ENCODE measurements at regions not wholly inside any gene's neighbourhood (a gene's known extent, or its start where the extent isn't known, plus 50 kb on each side); places are given as distances from the start of the nearest gene placed in this dataset.

DNA sequence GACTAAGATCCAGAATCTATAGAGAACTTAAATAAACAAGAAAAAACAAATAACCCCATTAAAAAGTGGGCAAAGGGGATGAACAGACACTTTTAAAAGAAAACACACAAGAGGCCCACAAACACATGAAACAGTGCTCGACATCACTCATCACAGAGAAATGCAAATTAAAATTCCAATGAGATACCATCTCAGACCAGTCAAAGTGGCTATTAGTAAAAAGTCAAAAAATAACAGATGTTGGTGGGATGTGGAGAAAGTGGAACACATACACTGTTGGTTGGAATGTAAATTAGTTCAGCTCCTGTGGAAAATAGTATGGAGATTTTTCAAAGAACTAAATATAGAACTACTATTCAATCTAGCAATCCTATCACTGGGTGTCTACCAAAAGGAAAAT lies 143.1 kb downstream of the IFI44 start:
- Histone ChIP-seq H3K4me1 (ENCODE audit: insufficient read depth) (no peaks in the 10 kb centered on the region), H3K27me3 (no peaks in the 10 kb centered on the region), H3K36me3 (replicated peaks; ENCODE audit: insufficient read depth, low read depth) (no peaks in the 10 kb centered on the region), H3K9me3 (ENCODE audit: low read depth) (no peaks in the 10 kb centered on the region), H3K27ac (no peak overlapping the region), H4K20me1 (ENCODE audit: insufficient read depth, poor library complexity, severe bottlenecking) (no peaks in the 10 kb centered on the region), H3K79me2 (no peaks in the 10 kb centered on the region), H3K4me3 (no peak overlapping the region), H3K4me2 (no peak overlapping the region), H2AFZ (no peak overlapping the region), H3K9me2 (replicated peaks; ENCODE audit: insufficient read depth) (no peaks in the 10 kb centered on the region)
- WGBS (ENCODE audit: low lambda C conversion rate, missing lambda C conversion rate): 53% methylated on average over 1 of the region's 1 CpG
- no peak for DNase-seq (ENCODE audit: low spot score)
- TF ChIP-seq, protein P1, sequence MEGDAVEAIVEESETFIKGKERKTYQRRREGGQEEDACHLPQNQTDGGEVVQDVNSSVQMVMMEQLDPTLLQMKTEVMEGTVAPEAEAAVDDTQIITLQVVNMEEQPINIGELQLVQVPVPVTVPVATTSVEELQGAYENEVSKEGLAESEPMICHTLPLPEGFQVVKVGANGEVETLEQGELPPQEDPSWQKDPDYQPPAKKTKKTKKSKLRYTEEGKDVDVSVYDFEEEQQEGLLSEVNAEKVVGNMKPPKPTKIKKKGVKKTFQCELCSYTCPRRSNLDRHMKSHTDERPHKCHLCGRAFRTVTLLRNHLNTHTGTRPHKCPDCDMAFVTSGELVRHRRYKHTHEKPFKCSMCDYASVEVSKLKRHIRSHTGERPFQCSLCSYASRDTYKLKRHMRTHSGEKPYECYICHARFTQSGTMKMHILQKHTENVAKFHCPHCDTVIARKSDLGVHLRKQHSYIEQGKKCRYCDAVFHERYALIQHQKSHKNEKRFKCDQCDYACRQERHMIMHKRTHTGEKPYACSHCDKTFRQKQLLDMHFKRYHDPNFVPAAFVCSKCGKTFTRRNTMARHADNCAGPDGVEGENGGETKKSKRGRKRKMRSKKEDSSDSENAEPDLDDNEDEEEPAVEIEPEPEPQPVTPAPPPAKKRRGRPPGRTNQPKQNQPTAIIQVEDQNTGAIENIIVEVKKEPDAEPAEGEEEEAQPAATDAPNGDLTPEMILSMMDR (IDR thresholded peaks at IDR 0.05; ENCODE audit: poor library complexity): no peak
- TF ChIP-seq EZH2phosphoT487 (IDR thresholded peaks at IDR 0.05; ENCODE audit: low read depth, severe bottlenecking, unreplicated experiment) (no peak), EZH2 (IDR thresholded peaks at IDR 0.05; ENCODE audit: borderline replicate concordance) (no peak)

DNA sequence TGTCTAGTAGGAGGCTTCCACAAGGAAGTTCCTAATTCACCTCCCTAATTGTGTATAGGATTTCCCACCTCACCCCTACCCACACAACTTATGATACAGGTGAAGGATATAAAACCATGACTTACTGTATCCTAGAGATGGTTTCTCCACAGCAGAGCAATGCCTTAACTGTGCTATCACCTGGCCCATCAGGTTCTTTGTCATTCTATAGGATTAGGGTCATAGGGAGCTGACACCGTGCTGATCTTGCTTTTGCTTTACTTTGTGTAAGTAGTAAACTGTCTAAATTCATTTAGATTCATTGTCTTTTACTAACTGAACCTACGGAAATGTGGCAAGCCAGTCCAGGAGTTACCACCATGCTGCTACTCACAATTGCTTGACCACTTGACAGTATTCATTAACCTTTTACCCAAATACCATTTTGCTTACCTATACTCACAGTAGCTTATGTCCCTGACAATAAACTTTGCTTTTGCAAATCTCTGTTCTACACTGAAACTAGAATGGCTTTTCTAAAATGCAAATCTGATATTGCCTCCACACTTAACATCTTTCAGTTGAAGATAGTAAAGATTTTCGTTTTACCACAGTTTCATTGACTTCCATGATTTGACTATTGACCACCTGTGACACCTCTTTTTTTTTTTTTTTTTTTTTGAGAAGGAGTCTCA lies 147.6 kb downstream of the IFI44 start:
- no peak for DNase-seq (ENCODE audit: low spot score)
- Histone ChIP-seq H3K79me2 (no peaks in the 10 kb centered on the region), H3K36me3 (replicated peaks; ENCODE audit: insufficient read depth, low read depth) (no peaks in the 10 kb centered on the region), H3K4me2 (no peak overlapping the region), H3K9me2 (replicated peaks; ENCODE audit: insufficient read depth) (no peaks in the 10 kb centered on the region), H3K4me3 (no peak overlapping the region), H3K9me3 (ENCODE audit: low read depth) (no peaks in the 10 kb centered on the region), H3K27me3 (no peaks in the 10 kb centered on the region), H4K20me1 (ENCODE audit: insufficient read depth, poor library complexity, severe bottlenecking) (no peaks in the 10 kb centered on the region), H3K27ac (no peak overlapping the region), H2AFZ (no peak overlapping the region), H3K4me1 (ENCODE audit: insufficient read depth) (no peaks in the 10 kb centered on the region)
- 74% methylated on average over 3 of the region's 3 CpGs for WGBS (ENCODE audit: low lambda C conversion rate, missing lambda C conversion rate)
- TF ChIP-seq EZH2phosphoT487 (IDR thresholded peaks at IDR 0.05; ENCODE audit: low read depth, severe bottlenecking, unreplicated experiment): no peak
- TF ChIP-seq, protein P1 (IDR thresholded peaks at IDR 0.05; ENCODE audit: poor library complexity): no peak
- no peak for TF ChIP-seq EZH2 (IDR thresholded peaks at IDR 0.05; ENCODE audit: borderline replicate concordance)

DNA sequence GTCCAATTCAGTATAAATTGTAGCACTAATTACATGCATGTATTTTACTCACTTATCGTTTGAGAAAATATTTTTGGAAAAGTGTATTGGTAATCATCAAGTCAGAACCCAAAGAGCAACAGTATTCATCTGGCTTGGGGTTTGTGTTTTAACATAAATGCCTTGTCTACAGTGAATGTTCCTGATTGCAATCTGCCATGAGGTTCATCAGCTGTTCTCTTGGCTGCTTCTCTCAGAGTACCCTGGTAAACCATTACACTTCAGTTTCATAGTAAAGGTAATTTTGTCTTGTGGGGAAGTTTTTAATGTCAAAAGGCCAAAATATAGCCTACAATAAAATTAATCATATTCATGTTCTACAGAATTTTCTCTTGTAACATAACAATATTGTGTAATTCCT lies 150.3 kb downstream of the IFI44 start:
- H3K4me3 ChIP-seq: no peak overlapping the region
- H3K27ac ChIP-seq: no peak overlapping the region
- no peaks in the 10 kb centered on the region for H3K27me3 ChIP-seq
- no peak for DNase-seq (ENCODE audit: low spot score)
- no peak overlapping the region for H3K4me2 ChIP-seq
- 89% methylated on average over 1 of the region's 1 CpG for WGBS (ENCODE audit: low lambda C conversion rate, missing lambda C conversion rate)
- no peak for TF ChIP-seq EZH2 (IDR thresholded peaks at IDR 0.05; ENCODE audit: borderline replicate concordance)
- TF ChIP-seq EZH2phosphoT487 (IDR thresholded peaks at IDR 0.05; ENCODE audit: low read depth, severe bottlenecking, unreplicated experiment): no peak
- TF ChIP-seq, protein P1 (IDR thresholded peaks at IDR 0.05; ENCODE audit: poor library complexity): no peak
- H3K9me3 ChIP-seq (ENCODE audit: low read depth): no peaks in the 10 kb centered on the region
- no peaks in the 10 kb centered on the region for H3K36me3 ChIP-seq (replicated peaks; ENCODE audit: insufficient read depth, low read depth)
- no peaks in the 10 kb centered on the region for H3K4me1 ChIP-seq (ENCODE audit: insufficient read depth)
- no peaks in the 10 kb centered on the region for H3K9me2 ChIP-seq (replicated peaks; ENCODE audit: insufficient read depth)
- no peak overlapping the region for H2AFZ ChIP-seq
- H4K20me1 ChIP-seq (ENCODE audit: insufficient read depth, poor library complexity, severe bottlenecking): no peaks in the 10 kb centered on the region
- no peaks in the 10 kb centered on the region for H3K79me2 ChIP-seq

Measured in hepatocyte (in vitro differentiated cells).